NAMALWA (cell line): ENCODE measurements at regions not wholly inside any gene's neighbourhood (a gene's known extent, or its start where the extent isn't known, plus 50 kb on each side); places are given as distances from the start of the nearest gene placed in this dataset.

Experiments used
- DNase-seq: peaks from one replicate; pipeline ENCODE4 v3.0.0-alpha.2; 2015; ENCODE audit warnings: low spot score

DNA sequence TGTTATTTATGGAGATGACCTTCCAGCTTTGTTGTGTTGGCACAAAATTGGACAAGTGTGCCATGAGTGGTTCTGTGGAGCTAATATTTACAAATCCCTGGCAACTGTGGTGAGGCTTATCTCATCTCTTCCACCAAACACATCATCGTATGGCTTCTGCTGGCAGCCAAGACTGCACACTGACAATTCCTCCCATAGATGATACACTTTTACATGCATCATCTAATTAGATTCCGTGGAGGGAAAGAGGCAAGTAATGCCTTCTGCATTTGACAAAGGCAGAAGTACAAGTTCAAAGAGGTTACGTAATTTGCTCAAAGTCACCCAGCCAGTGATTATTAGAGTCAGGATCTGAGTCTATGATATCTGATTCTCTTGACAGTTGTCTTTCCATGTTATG, 62.7 kb upstream of the KIRREL3 start:
- no peak for DNase-seq

DNA sequence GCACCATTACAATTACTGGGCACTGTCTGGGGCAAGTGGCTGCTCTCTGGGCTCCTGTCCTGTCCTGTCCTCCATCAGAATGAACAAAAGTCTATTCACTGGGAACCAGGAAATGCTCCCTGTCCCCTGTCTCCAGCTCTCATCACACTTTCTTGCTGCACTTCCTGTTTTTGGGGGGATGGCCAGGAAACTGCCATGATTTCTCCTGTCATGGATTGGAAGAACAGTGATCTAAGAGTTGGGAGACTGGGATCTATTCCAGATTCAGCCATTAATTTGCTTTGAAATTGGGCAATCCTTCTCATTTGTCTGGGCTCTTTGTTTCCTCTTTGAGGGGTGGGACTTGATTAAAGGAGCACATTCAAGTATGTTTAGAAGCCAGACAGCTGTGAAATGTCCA, 61.4 kb upstream of the KIRREL3 start:
- no peak for DNase-seq

DNA sequence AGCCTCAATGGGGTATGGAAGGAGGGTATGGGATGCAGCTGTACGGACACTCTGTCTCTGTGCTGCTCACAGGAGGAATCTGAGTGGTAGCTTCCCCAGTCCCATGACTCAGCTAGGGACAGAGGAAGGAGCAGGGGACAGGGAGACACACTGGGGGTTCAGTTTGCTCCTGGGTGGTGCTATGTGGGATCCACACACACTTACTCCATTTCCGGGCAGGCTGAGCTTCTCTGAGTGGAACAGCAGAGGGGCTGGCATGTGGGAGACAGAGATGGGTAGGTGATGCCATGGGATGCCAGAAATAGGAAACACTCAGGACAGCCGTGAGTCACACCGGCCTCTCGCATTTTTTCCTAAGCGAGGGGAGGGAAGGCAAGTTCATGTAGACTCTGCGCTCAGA, 59.2 kb upstream of the KIRREL3 start:
- DNase-seq: no peak

DNA sequence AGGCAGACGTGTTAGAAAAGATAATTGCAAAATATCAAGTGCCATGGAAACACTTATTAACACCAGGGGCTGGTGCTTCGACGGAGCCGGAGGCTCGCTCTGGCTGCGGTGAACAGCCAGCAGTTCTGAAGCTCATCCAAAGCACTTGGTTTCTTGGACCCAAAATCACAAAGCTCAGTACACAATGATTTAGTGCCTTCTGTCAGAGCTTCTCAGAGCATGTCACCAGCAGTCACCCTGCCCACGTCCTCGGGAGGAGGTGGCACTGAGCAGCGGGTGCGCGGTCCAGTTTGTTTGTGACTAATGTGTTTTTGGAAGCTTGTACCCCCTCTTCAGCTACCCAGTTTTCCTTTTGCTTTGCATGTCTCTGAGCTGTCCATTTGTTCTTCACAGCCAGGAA, 58.7 kb upstream of the KIRREL3 start:
- DNase-seq: no peak

DNA sequence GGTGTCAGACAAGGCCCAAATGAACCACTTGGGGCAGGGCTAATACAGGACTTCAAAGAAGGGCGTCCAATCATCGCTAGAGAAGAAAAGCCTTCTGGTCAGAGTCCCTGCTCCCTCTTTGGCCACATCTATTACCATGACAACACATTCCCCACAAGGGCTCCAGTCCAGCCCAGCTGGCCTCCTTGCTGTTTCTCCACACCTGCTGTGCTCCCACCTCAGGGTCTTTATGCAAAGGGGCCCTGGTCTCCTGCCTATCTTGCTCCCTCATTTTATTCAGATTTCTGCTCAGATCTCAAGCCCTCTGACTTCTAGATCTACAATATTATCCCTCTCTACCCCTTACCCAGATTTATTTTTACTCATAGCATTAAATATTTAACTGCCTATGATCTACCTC, 58.0 kb upstream of the KIRREL3 start:
- no peak for DNase-seq

DNA sequence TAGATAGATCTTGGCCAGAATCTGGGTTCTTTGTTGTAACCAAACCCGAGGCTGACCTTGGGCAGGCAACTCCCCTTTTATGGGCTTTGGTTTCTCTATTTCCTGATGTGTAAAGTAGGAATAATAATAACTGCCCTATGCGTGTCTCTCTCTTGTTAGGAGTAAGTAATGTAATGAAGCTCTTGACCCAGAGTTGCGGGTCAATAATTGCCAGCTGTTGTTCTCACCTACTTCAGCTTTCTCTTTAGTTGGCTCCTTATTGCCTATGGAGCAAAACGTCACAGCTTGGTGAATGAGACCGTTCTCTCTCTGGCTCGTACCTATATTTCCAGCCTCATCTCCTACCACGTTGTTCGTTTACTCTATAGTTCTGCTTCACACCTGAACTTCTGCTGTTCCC, 56.6 kb upstream of the KIRREL3 start:
- no peak for DNase-seq

DNA sequence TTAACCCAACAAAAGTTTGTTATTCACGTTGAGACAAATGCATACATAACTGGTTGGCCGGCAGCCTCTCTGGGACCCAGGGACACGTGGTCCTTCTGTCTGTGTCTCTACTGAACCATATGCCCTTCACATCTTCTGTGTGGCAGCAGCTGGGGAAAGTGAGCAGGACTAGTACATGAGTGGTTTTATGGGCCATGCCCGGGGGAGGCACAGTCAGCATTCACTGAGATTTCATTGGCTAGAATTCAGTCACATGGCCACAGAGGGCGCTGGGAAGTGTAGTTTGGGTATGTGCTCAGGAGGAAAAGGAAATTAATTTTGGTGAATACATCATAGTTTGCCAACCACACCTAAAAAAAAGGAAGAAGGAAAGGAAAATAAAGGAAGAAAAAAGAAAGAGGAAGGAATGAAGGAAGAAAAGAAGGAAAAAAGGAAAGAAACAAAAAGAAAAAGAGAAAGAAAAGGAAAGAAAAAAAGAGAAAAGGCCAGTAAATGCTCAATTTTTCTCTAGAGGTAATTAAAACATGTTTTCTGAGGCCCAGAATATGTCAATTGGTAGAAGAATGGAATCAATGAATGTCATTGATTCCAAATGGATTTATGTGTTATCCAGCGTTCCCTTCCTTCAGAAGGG, 55.9 kb upstream of the KIRREL3 start:
- peak; percentile 31 for DNase-seq

DNA sequence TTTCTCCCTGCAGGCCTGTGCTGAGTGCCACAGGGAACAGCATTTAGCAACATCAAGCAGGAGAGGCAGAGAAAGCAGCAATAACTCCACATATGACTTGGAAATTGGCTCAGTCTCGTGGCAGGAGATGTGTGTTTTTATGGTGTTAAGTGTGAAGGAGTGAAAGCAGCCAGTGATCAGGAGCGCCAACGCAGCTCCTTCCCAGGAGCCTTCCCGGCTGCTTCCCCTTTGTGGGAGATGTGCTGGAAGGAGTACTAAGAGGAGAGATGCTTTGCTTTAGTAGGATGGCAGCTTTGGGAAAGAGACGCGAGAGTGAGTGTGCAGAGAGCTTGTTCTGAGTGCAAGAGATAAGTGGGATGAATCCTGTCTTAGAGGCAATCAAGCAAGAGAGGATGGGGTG, 54.7 kb upstream of the KIRREL3 start:
- no peak for DNase-seq

DNA sequence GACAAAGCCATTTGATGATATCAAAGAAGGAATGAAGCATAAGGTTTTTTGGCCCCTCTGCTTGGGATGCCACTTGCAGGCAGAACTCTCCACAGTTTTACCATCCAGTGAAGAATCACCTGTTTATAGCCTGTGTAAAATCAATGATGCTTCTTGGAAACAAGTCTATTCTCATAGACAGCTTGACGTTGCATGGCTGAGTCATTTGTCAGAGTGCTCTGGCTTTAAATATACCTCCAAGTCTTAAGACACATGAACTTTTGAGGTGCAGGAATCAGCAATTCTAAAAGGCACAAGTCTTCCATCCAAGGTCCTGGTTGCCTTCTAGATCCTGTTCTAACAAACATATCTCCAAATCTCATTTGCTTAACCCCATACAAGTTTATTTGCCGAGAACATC, 53.6 kb upstream of the KIRREL3 start:
- DNase-seq: no peak

DNA sequence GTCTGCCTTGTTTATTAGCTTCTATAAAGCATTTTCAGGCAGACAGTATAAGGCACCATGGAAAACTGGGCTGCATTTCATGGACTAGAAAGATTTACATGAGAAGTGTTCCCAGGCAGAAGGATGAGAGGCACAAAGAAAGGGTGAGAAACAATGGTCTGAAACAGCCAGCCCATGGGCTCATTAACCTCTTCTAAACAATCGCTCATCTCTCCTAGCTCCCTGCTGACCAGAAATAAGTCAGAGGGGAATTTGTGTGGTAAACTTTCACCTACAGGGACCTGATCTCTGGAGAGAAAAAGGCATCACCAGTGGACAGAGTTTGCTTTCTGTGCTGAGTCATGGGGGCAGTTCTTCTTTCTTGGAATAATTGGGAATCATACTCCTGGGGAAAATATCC, 51.8 kb upstream of the KIRREL3 start:
- DNase-seq: no peak
